Fibroblast of lung (primary cell): ENCODE measurements at regions not wholly inside any gene's neighbourhood (a gene's known extent, or its start where the extent isn't known, plus 50 kb on each side); places are given as distances from the start of the nearest gene placed in this dataset.

ENCODE experiments used
- DNase-seq, 2 donors: peaks; one replicate each; pipeline versions ENCODE4 v3.0.0 to v3.0.0-alpha.2; 2010; ENCODE audit warnings: low read depth in 2 of 2
- H2AFZ ChIP-seq: 2 replicates; pipeline ENCODE4 v1.5.1; 2012; ENCODE audit warnings: low read length, control low read depth, inconsistent platforms
- H3K27ac ChIP-seq: 2 replicates; pipeline ENCODE4 v1.5.1; 2011; ENCODE audit warnings: low read length, control low read depth; ENCODE audit not compliant: insufficient read depth
- H3K27me3 ChIP-seq: 2 replicates; pipeline ENCODE4 v1.5.1; 2011; ENCODE audit warnings: mild to moderate bottlenecking, low read length; ENCODE audit not compliant: control insufficient read depth, insufficient read depth
- H3K36me3 ChIP-seq: 2 replicates; pipeline ENCODE4 v1.5.1; 2011; ENCODE audit warnings: low read length; ENCODE audit not compliant: control insufficient read depth, insufficient read depth
- H3K4me1 ChIP-seq: 2 replicates; pipeline ENCODE4 v1.5.1; 2011; ENCODE audit warnings: low read length; ENCODE audit not compliant: control insufficient read depth, insufficient read depth; ENCODE audit errors: extremely low read depth
- H3K4me2 ChIP-seq: 2 replicates; pipeline ENCODE4 v1.5.1; 2011; ENCODE audit warnings: low read length, control low read depth; ENCODE audit not compliant: insufficient read depth; ENCODE audit errors: extremely low read depth
- H3K4me3 ChIP-seq, 4 experiments: fragments of 200-600 bp in 1 of 4; sonication (generic) in 1 of 4; replicated peaks in 1 of 4; 2 replicates each; pipeline ENCODE4 v1.5.1; 2011 to 2016; ENCODE audit warnings: low read length in 4 of 4, low read depth in 3 of 4, mild to moderate bottlenecking in 3 of 4, control low read depth in 2 of 4, inconsistent platforms in 1 of 4, mixed read lengths in 1 of 4; ENCODE audit not compliant: insufficient read depth in 1 of 4; ENCODE audit errors: control extremely low read depth in 1 of 4
- H3K79me2 ChIP-seq: 2 replicates; pipeline ENCODE4 v1.5.1; 2012; ENCODE audit warnings: mild to moderate bottlenecking, low read length, inconsistent platforms; ENCODE audit not compliant: control insufficient read depth, insufficient read depth
- H3K9ac ChIP-seq: 2 replicates; pipeline ENCODE4 v1.5.1; 2011; ENCODE audit warnings: mild to moderate bottlenecking, low read length, control low read depth; ENCODE audit not compliant: insufficient read depth
- H3K9me3 ChIP-seq: 2 replicates; pipeline ENCODE4 v1.5.1; 2012; ENCODE audit warnings: low read depth, low read length; ENCODE audit not compliant: control insufficient read depth, insufficient read depth
- H4K20me1 ChIP-seq: 2 replicates; pipeline ENCODE4 v1.5.1; 2011; ENCODE audit warnings: low read length; ENCODE audit not compliant: control insufficient read depth, insufficient read depth; ENCODE audit errors: extremely low read depth
- CTCF ChIP-seq, 2 donors: IDR thresholded peaks in 1 of 2; conservative IDR thresholded peaks in 1 of 2; 1 replicate in 1 of 2; 2 replicates in 1 of 2; pipeline ENCODE4 v1.5.1; 2011 to 2012; ENCODE audit warnings: low read length in 2 of 2, control low read depth in 1 of 2, inconsistent platforms in 1 of 2, low read depth in 1 of 2, mild to moderate bottlenecking in 1 of 2
- EZH2 ChIP-seq: IDR thresholded peaks from 2 replicates; pipeline ENCODE4 v1.5.1; 2012; ENCODE audit warnings: low read length, control low read depth, mild to moderate bottlenecking; ENCODE audit errors: missing control alignments

- no peaks in the 10 kb centered on the region for H3K36me3 ChIP-seq
- no peak overlapping the region for H3K27ac ChIP-seq
- TF ChIP-seq CTCF (conservative IDR thresholded peaks at IDR 0.05 in 1 of 2, IDR thresholded peaks at IDR 0.05 in 1 of 2; ENCODE audit: low read depth in 1 of 2, low read length in 2 of 2) (no peak), EZH2 (no peak)
- H3K27me3 ChIP-seq = no peaks in the 10 kb centered on the region
- no peak overlapping the region for H2AFZ ChIP-seq
- no peaks in the 10 kb centered on the region for H3K9me3 ChIP-seq
- H3K4me2 ChIP-seq = no peak overlapping the region
- no peak overlapping the region for H3K4me3 ChIP-seq
- H3K79me2 ChIP-seq = no peaks in the 10 kb centered on the region
- DNase-seq = no peak
- H4K20me1 ChIP-seq = no peaks in the 10 kb centered on the region
- H3K9ac ChIP-seq = no peak overlapping the region
- H3K4me1 ChIP-seq = no peaks in the 10 kb centered on the region
Measured at GRCh38 chr4:120629546-120630108, 292.9 kb downstream of the PRDM5 start.

GRCh38 chr4:120622601-120623000 lies 299.9 kb downstream of the PRDM5 start:
- Histone ChIP-seq H3K9ac (no peak overlapping the region), H3K4me2 (no peak overlapping the region), H3K79me2 (no peaks in the 10 kb centered on the region), H3K27ac (no peak overlapping the region), H3K4me3 (no peak overlapping the region), H3K9me3 (no peaks in the 10 kb centered on the region), H3K4me1 (no peaks in the 10 kb centered on the region), H4K20me1 (no peaks in the 10 kb centered on the region), H3K27me3 (no peaks in the 10 kb centered on the region), H3K36me3 (no peaks in the 10 kb centered on the region), H2AFZ (no peak overlapping the region)
- DNase-seq = no peak
- no peak for TF ChIP-seq EZH2
- no peak for TF ChIP-seq CTCF (conservative IDR thresholded peaks at IDR 0.05 in 1 of 2, IDR thresholded peaks at IDR 0.05 in 1 of 2; ENCODE audit: low read depth in 1 of 2, low read length in 2 of 2)

GRCh38 chr4:120617171-120617570 lies 305.4 kb downstream of the PRDM5 start:
- no peak overlapping the region for H3K27ac ChIP-seq
- no peaks in the 10 kb centered on the region for H3K4me1 ChIP-seq
- no peaks in the 10 kb centered on the region for H3K36me3 ChIP-seq
- H3K4me3 ChIP-seq = no peak overlapping the region
- H3K27me3 ChIP-seq = no peaks in the 10 kb centered on the region
- H3K9me3 ChIP-seq = no peaks in the 10 kb centered on the region
- no peaks in the 10 kb centered on the region for H4K20me1 ChIP-seq
- no peak for DNase-seq
- no peak overlapping the region for H2AFZ ChIP-seq
- TF ChIP-seq EZH2 (no peak), CTCF (conservative IDR thresholded peaks at IDR 0.05 in 1 of 2, IDR thresholded peaks at IDR 0.05 in 1 of 2; ENCODE audit: low read depth in 1 of 2, low read length in 2 of 2) (no peak)
- H3K4me2 ChIP-seq = no peak overlapping the region
- no peaks in the 10 kb centered on the region for H3K79me2 ChIP-seq
- H3K9ac ChIP-seq = no peak overlapping the region
